ENCODE measurements at regions not wholly inside any gene's neighbourhood (a gene's known extent, or its start where the extent isn't known, plus 50 kb on each side); places are given as distances from the start of the nearest gene placed in this dataset.

DNA sequence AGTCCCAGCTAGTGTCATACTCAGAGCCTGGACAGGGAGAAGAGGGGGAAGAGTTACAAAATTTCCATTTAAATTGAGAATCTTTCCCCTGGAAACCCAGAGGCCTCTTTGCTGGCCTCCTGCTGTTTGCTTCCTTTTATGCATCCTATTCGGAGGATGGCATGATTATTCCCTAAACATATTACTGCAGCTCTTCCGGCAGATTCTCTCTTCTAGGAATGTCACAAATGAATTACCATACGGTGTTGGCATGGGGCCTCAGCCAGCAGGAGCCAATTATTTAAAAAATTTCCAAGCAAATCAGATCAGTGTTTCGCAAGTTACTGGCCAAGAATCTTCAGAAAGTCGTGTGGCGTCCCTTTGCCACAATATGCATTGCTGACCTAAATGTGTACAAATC lies 326.7 kb upstream of the NCAM1 start:
- POLR2A ChIA-PET, result no interaction called here
- CTCF ChIA-PET, result interaction anchor here (0.8 kb wide), 1 partner anchor 8 kb away, joined by 3 read pairs; no protein-coding TSS in a partner anchor
- TF ChIP-seq TARDBP (IDR thresholded peaks at IDR 0.05), result no peak
- TF ChIP-seq, protein P1, sequence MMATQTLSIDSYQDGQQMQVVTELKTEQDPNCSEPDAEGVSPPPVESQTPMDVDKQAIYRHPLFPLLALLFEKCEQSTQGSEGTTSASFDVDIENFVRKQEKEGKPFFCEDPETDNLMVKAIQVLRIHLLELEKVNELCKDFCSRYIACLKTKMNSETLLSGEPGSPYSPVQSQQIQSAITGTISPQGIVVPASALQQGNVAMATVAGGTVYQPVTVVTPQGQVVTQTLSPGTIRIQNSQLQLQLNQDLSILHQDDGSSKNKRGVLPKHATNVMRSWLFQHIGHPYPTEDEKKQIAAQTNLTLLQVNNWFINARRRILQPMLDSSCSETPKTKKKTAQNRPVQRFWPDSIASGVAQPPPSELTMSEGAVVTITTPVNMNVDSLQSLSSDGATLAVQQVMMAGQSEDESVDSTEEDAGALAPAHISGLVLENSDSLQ (IDR thresholded peaks at IDR 0.05), result no peak
- no peak for TF ChIP-seq FOXM1 (IDR thresholded peaks at IDR 0.05; ENCODE audit: borderline replicate concordance)
- no peak for TF ChIP-seq SP1 (IDR thresholded peaks at IDR 0.05)
- TF ChIP-seq SUZ12 (IDR thresholded peaks at IDR 0.05), result no peak
- TF ChIP-seq FOXK2 (IDR thresholded peaks at IDR 0.05), result no peak
- no peak for TF ChIP-seq CTBP1 (IDR thresholded peaks at IDR 0.05; ENCODE audit: borderline replicate concordance)
- TF ChIP-seq ARNT (IDR thresholded peaks at IDR 0.05), result no peak
- TF ChIP-seq LEF1 (IDR thresholded peaks at IDR 0.05; ENCODE audit: borderline replicate concordance), result no peak
- no peak for TF ChIP-seq L3MBTL2 (conservative IDR thresholded peaks at IDR 0.05)
- TF ChIP-seq HDGF (IDR thresholded peaks at IDR 0.05; ENCODE audit: borderline replicate concordance), result no peak
- no peak for TF ChIP-seq FOXA1 (IDR thresholded peaks at IDR 0.05)
- no peak for TF ChIP-seq ELF4 (IDR thresholded peaks at IDR 0.05)
- no peak for TF ChIP-seq NFRKB (IDR thresholded peaks at IDR 0.05)
- TF ChIP-seq BHLHE40 (IDR thresholded peaks at IDR 0.05; ENCODE audit: borderline replicate concordance), result no peak

DNA sequence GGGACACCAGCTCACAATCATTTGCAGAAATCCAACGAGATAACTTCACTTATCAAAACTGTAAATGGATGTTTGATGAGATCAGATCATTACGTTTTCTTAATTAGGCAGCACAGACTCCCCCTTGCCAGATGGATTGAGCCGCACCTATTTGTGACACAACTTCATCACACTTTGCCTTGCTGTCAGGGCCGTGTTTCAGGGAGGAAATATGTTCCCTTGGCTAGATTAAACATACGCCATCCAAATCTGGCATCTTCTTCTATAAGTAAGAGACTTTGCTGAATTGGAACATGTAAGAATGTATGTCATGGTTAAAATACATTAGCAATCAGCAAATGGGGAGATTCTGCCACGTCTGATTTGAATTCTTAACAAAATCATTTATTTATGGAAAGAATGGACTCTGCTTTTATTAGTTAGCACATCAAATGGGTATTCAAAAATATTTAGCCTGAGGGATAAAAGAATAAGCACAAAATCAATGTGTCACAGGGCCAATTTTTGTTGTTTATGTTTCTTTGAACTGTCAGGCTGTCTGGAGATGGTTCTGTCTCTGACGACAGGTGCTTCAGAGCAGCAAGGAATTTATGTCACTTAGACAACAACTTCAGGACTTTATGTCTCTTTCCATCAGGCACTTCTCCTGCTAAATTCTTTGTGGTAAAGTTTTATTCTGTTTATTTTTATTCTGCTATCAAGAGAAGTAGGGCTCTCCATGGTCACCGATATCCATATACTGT lies 326.1 kb upstream of the NCAM1 start:
- no peak for TF ChIP-seq FOXM1 (IDR thresholded peaks at IDR 0.05; ENCODE audit: borderline replicate concordance)
- TF ChIP-seq, protein P1 (IDR thresholded peaks at IDR 0.05), result no peak
- TF ChIP-seq FOXA1 (IDR thresholded peaks at IDR 0.05), result no peak
- TF ChIP-seq ARNT (IDR thresholded peaks at IDR 0.05), result no peak
- TF ChIP-seq BHLHE40 (IDR thresholded peaks at IDR 0.05; ENCODE audit: borderline replicate concordance), result no peak
- no peak for TF ChIP-seq CTBP1 (IDR thresholded peaks at IDR 0.05; ENCODE audit: borderline replicate concordance)
- no peak for TF ChIP-seq HDGF (IDR thresholded peaks at IDR 0.05; ENCODE audit: borderline replicate concordance)
- TF ChIP-seq ZNF384 (IDR thresholded peaks at IDR 0.05), result no peak
- POLR2A ChIA-PET, result no interaction called here
- DNase-seq (ENCODE audit: extremely low spot score), result no peak
- CTCF ChIA-PET, result no interaction called here

More for the DNA sequence above, 326.7 kb upstream of the NCAM1 start:
- DNase-seq (ENCODE audit: extremely low spot score), result no peak

DNA sequence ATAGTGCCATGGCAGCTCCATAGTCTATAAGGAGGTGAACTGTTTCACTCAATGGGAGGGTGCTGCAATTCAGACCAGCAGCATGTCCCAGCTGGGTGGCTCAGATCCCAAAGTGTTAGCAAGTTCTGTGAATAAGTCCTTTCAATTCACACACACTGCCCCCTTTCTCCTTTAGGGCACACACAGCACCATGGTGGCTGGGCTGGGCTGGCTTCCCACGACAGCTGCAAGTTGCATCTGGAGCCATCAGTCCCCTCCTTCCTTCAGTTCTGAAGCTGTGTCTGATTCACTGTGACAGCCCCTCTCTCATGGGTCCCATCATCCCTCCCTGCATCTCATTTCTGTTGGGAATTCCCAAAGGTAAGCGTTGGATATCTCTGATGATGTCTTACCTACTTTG lies 324.1 kb upstream of the NCAM1 start:
- ChIA-PET POLR2A (no interaction called here), CTCF (no interaction called here)
- TF ChIP-seq, protein P1 (IDR thresholded peaks at IDR 0.05), result no peak
- TF ChIP-seq FOXM1 (IDR thresholded peaks at IDR 0.05; ENCODE audit: borderline replicate concordance), result no peak
- TF ChIP-seq SUZ12 (IDR thresholded peaks at IDR 0.05), result no peak
- TF ChIP-seq TARDBP (IDR thresholded peaks at IDR 0.05), result no peak
- TF ChIP-seq FOXK2 (IDR thresholded peaks at IDR 0.05), result no peak
- no peak for TF ChIP-seq NFRKB (IDR thresholded peaks at IDR 0.05)
- no peak for TF ChIP-seq L3MBTL2 (conservative IDR thresholded peaks at IDR 0.05)
- no peak for TF ChIP-seq CTBP1 (IDR thresholded peaks at IDR 0.05; ENCODE audit: borderline replicate concordance)
- DNase-seq (ENCODE audit: extremely low spot score), result no peak

DNA sequence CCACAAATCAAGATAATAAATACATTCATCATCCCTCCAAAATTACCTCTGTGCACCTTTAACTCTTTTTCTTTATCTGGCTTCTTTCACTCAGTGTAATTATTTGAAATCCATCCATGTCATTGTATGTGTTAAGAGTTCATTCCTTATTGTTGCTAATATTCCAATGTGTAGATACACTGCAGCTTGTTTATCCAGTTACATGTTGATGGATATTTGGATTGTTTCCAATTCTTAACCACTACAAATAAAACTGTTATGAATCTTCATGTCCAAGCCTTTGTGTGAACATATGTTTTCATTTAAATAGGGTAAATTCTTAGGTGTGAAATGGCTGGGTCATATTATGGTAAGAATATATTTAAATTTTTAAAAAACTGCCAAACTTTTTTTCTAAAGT lies 323.3 kb upstream of the NCAM1 start:
- ChIA-PET CTCF (no interaction called here), POLR2A (no interaction called here)
- DNase-seq (ENCODE audit: extremely low spot score), result no peak
- TF ChIP-seq ZNF384 (IDR thresholded peaks at IDR 0.05), result no peak
- TF ChIP-seq, protein P1 (IDR thresholded peaks at IDR 0.05), result no peak
- TF ChIP-seq L3MBTL2 (conservative IDR thresholded peaks at IDR 0.05), result no peak
- no peak for TF ChIP-seq FOXK2 (IDR thresholded peaks at IDR 0.05)
- no peak for TF ChIP-seq HDGF (IDR thresholded peaks at IDR 0.05; ENCODE audit: borderline replicate concordance)
- no peak for TF ChIP-seq FOXA1 (IDR thresholded peaks at IDR 0.05)
- no peak for TF ChIP-seq TARDBP (IDR thresholded peaks at IDR 0.05)
- no peak for TF ChIP-seq FOXM1 (IDR thresholded peaks at IDR 0.05; ENCODE audit: borderline replicate concordance)
- TF ChIP-seq BHLHE40 (IDR thresholded peaks at IDR 0.05; ENCODE audit: borderline replicate concordance), result no peak
- TF ChIP-seq SUZ12 (IDR thresholded peaks at IDR 0.05), result no peak
- TF ChIP-seq CTBP1 (IDR thresholded peaks at IDR 0.05; ENCODE audit: borderline replicate concordance), result no peak
- no peak for TF ChIP-seq ELF4 (IDR thresholded peaks at IDR 0.05)
- TF ChIP-seq ARNT (IDR thresholded peaks at IDR 0.05), result no peak
- no peak for TF ChIP-seq NFRKB (IDR thresholded peaks at IDR 0.05)
- no peak for TF ChIP-seq LEF1 (IDR thresholded peaks at IDR 0.05; ENCODE audit: borderline replicate concordance)
- TF ChIP-seq SP1 (IDR thresholded peaks at IDR 0.05), result no peak

DNA sequence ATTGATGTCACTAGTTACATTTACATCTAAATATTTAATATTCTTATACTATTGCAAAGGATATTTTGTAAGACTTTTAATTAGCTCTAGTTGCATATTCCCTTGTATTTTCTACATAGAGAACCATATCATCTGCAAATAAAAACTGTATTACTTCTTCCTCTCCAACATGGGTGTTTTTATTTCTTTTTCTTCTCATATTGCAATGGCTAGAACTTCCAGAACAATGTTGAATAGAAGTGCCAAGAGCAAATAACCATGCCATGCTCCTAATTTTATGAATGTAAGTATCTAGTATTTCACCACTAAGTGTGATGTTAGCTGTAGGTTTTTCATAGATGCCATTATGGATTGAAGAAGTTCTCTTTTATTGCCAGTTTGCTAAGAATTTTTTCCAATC lies 321.8 kb upstream of the NCAM1 start:
- TF ChIP-seq SUZ12 (IDR thresholded peaks at IDR 0.05), result no peak
- CTCF ChIA-PET, result no interaction called here
- DNase-seq (ENCODE audit: extremely low spot score), result no peak
- POLR2A ChIA-PET, result no interaction called here

DNA sequence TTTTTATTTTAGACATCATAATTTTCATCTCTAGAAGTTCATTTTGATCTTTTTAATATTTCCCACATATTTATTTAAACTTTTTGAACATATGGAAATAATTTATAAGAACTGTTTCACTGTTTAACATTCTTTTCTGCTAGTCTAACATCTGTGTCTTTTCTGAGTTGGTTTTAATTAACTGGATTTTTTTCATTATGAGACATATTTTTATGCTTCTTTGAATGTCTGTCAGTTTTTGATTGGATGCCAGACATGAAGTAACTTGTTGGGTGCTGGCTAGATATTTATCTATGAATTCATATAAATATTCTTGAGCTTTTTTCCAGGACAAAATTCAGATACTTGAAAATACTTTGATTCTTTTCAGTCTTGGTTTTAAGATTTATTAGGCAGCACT lies 317.8 kb upstream of the NCAM1 start:
- POLR2A ChIA-PET, result no interaction called here
- CTCF ChIA-PET, result interaction anchor here (1.0 kb wide), 1 partner anchor 9 kb away, joined by 3 read pairs; no protein-coding TSS in a partner anchor
- DNase-seq (ENCODE audit: extremely low spot score), result no peak
- TF ChIP-seq FOXK2 (IDR thresholded peaks at IDR 0.05), result no peak
- no peak for TF ChIP-seq ELF4 (IDR thresholded peaks at IDR 0.05)
- TF ChIP-seq CTBP1 (IDR thresholded peaks at IDR 0.05; ENCODE audit: borderline replicate concordance), result no peak
- no peak for TF ChIP-seq ZNF384 (IDR thresholded peaks at IDR 0.05)
- TF ChIP-seq SP1 (IDR thresholded peaks at IDR 0.05), result no peak
- TF ChIP-seq, protein P1 (IDR thresholded peaks at IDR 0.05), result no peak
- no peak for TF ChIP-seq LEF1 (IDR thresholded peaks at IDR 0.05; ENCODE audit: borderline replicate concordance)
